NCI-H2196 (cell line): ENCODE measurements at regions not wholly inside any gene's neighbourhood (a gene's known extent, or its start where the extent isn't known, plus 50 kb on each side); places are given as distances from the start of the nearest gene placed in this dataset.
"Not testable (repeated sequence)": the region's sequence is repeated elsewhere in the genome, so short reads cannot be mapped to it uniquely, and the experiment has no call there.

ENCODE experiments used
- DNase-seq: peaks from one replicate; lab custom pipeline; 2025; ENCODE audit not compliant: unreplicated experiment; lab: John Stamatoyannopoulos, UW

GRCh38 chr13:65834897-65835296 is 1395.2 kb downstream of the PCDH9 start:
- DNase-seq = no peak

DNA sequence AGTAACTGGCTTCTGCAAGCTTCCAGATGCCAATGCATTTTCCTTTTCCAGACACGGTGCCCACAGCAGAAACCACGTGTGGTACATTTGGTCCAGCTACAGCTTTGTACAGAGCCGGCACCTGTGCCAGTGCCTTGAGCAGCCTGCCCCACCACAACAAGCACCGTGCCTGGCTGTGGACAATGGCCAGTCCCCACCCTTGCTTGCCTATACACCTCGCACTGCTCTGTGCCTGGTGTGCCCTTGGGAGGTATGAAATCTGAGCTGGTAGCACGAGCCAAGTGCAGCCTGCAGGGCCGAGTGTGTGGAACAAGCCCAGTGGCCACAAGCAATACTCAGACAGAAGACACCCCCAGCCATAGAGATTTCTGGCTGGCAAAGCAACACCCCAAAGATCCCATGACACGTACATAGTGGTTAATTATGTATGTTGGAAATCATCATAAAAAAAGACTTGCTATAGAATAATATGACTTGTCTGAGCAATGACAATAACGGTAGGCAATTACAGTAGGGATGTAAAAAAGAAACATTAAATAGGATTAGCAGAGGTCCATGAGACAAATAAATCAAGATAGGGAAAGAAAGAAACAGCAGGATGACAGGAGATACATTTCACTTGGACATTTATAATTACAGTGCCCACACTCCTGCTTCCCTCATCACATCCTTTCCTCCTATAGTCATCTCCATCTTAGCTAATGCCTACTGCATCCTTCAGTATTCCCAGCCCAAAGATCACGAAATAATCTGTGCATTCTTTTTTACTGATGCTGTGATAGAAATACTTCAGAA is 1399.5 kb downstream of the PCDH9 start:
- no peak for DNase-seq

DNA sequence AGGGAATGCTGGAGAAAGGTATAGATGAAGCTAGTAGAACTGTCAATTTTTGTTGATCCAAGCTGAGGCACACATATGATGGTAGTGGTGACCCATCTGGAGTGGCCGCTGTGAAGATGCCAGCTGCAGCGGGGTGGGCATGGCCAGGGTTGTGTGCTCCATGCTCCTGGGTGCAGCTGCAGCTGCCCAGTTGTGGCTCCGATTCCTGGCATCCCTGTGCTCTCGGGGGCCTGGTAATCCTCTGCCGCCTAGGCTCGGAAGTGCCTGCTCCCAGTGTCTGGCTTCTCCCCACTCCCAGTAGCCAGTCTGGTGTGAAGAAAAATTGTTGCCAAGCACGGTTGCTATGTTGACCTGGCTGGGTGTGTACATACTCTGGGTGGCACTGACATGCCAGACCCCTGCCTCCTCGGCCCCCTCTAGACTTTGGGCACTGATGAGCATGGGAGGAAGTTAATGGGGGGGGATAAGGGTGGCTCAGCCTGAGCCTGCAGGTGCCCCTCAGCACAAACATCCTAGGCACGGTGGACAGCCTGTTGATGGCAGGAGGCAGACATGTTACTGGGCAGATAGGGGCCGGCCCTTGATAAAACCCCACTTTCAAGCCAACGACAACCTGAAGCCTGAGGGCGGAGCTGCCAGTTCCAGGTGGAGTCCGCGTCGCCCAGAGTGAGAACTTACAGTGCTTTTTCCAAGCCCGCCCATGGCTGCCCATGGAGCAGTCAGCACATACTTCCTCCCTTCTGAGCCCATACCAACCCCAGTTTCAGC is 1400.7 kb downstream of the PCDH9 start:
- DNase-seq = no peak

DNA sequence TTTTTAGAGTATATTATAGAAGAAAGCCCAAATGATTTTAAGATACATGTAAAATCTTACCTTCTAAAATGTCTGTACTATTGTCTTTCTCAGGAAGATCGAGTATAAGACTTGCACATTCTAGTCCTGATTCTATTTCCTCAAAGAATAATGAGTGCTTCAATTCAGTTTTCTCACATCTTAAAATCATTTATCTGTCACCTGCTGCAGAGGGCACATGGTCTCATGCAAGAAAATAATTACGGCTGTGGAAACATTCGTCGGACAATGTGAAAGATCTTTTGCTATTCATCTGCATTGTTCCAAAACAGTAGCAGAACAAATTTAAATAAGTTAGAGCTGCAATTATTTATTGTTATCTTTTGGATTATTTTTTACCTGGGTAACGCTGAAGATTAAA is 1403.5 kb downstream of the PCDH9 start:
- no peak for DNase-seq

- DNase-seq = no peak
These were observed 1405.1 kb downstream of the PCDH9 start for GRCh38 chr13:65825039-65825438.

GRCh38 chr13:65808061-65808460 is 1422.1 kb downstream of the PCDH9 start:
- no peak for DNase-seq

- DNase-seq = no peak
These were observed 1426.4 kb downstream of the PCDH9 start for GRCh38 chr13:65803530-65804392.

DNA sequence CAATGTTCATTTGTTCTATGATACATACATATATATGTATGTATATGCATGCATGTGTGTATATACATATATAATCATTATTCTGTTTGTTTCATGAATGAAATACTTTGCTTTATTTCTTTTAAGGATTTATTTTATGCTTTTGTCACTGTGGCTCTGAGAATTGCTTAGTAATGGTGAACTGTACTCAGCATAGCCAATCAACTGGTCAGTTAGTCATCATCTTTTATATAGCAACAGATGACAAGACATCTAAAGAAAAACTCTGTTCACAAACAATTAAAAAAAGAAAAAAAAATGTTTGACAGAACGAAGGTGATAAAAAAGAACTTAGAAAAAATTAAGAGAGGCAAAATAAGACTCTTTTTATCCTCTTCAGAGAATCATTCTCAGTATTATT is 1440.3 kb downstream of the PCDH9 start:
- DNase-seq = no peak

DNA sequence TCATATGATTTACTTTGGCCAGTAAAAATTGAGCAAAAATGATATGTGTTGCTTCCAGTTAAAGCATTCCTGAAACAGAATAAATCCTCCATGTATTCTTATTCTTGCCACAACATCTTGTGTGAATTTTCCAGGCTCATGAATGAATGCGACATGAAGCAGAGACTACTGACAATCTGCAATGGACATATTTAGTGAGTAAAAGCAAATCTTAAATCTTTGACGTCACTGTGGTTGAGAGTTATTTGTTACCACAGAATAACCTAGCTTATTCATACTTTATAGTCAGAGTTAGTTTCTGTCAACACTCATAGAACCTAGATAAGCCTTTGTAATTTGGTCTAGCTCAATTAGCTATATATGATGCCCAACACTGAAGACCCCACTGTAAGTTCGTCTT is 1443.1 kb downstream of the PCDH9 start:
- no peak for DNase-seq

- no peak for DNase-seq
These were observed 1445.9 kb downstream of the PCDH9 start for GRCh38 chr13:65784088-65784816.

GRCh38 chr13:65783383-65783782 is 1446.8 kb downstream of the PCDH9 start:
- no peak for DNase-seq

GRCh38 chr13:65771704-65772313 is 1458.3 kb downstream of the PCDH9 start:
- DNase-seq = not testable (repeated sequence)

- no peak for DNase-seq
These were observed 1461.6 kb downstream of the PCDH9 start for GRCh38 chr13:65768545-65768944.

GRCh38 chr13:65763811-65764210 is 1466.3 kb downstream of the PCDH9 start:
- no peak for DNase-seq

DNA sequence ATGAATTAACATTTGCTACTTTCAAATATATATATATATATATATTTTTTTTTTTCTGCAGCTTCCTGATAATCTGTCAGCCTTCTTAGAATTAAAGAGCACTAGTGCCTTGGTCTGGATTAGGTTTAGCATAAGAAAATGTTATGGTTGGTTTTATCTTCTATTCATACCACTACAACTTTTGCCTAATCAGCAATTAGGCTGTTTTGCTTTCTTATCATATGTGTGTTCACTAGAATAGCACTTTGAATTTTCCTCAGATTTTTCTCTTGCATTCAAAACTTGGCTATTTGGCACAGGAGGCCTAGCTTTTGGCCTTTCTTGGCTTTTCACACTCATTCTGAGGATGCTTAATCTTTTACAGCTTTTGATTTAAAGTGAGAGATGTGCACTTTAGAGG is 1468.1 kb downstream of the PCDH9 start:
- no peak for DNase-seq

DNA sequence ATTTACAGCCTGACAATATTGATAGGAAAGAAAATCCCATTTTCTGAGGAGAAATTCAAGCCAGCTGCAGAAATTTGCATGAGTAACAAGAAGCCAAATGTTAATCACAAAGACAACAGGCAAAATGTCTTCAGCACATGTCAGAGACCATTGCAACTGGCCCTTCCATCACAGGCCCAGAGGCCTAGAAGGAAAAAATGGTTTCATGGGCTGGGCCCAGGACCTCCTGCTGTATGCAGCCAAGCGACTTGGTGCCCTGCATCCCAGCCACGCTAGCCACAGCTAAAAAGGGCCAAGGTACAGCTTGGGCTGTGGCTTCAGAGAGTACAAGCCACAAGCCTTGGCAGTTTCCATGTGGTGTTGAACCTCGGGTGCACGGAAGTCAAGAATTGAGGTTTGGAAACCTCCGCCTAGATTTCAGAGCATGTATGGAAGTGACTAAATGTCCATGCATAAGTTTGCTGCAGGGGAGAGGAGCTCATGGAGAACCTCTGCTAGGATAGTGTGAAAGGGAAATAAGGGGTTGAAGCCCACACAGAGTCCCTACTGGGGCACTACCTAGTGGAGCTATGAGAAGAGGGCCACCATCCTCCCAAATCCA is 1474.0 kb downstream of the PCDH9 start:
- DNase-seq = no peak

- no peak for DNase-seq
These were observed 1481.9 kb downstream of the PCDH9 start for GRCh38 chr13:65748227-65748626.

DNA sequence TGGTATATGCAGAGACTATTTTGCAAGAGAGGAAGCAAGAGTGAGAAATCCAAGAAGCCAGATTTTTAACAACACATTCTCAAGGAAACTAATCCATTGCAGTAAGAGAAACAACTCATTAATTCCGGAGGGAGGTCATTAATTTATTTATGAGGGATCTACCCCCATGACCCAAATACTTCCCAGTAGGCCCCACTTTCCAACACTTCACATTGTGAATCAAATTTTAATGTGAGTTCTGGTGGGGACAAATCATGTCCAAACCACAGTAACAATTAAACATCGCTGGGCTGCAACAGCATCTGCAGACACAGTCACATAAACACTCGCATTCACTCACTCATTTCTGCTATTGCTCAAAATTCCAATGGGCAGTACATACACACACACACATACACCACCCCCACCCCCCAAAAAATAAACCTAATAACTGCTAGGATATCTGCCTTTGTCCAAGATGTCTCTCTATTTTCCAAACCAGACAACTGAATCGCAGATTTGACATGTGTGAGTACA is 1483.7 kb downstream of the PCDH9 start:
- DNase-seq = no peak

DNA sequence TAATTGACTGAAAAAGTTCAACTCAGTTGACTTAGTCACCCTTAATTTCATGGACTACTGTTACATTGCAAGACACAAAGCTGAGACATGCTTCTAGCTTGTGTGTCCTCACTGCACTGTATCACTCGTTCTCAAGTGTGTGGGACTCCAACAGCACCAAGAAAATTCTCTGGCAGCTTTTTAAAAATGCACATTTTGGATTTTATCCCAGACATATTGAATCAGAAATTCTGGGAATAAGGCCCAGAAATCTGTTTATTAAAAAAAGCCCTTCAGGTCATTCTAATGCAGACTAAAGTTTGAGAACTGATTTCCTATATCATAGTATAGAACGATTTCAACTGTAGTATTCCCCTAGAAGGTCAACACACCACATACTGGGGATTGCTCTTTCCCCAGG is 1485.3 kb downstream of the PCDH9 start:
- DNase-seq = no peak

GRCh38 chr13:65733110-65733509 is 1497.0 kb downstream of the PCDH9 start:
- no peak for DNase-seq
